HG03103 (cell line): ENCODE measurements at regions not wholly inside any gene's neighbourhood (a gene's known extent, or its start where the extent isn't known, plus 50 kb on each side); places are given as distances from the start of the nearest gene placed in this dataset.

ENCODE experiments used
- ATAC-seq: cut with Tn5 transposase; IDR thresholded peaks from one replicate; pipeline ENCODE4 v1.9.1; 2021; ENCODE audit warnings: low read depth; ENCODE audit not compliant: unreplicated experiment

DNA sequence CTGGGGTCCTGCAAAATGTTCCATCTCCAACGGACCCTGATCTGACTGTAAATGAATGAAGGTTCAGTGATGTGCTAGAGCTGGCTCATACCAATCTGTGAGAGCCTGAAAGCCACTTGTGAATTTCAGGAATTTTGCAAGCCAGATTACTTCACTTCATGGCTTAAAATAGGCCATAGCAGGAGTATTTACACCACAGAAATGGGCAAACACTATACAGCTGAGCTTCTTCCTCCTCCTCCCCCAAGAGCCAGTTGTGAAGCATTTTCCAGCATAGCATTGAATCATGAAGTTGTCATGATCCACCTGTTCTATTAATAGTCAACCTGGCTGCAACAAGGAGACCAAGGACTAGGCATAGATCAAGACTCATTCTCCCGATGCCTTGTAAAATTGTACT lies 141.3 kb upstream of the RASSF8 start:
- no peak for ATAC-seq

DNA sequence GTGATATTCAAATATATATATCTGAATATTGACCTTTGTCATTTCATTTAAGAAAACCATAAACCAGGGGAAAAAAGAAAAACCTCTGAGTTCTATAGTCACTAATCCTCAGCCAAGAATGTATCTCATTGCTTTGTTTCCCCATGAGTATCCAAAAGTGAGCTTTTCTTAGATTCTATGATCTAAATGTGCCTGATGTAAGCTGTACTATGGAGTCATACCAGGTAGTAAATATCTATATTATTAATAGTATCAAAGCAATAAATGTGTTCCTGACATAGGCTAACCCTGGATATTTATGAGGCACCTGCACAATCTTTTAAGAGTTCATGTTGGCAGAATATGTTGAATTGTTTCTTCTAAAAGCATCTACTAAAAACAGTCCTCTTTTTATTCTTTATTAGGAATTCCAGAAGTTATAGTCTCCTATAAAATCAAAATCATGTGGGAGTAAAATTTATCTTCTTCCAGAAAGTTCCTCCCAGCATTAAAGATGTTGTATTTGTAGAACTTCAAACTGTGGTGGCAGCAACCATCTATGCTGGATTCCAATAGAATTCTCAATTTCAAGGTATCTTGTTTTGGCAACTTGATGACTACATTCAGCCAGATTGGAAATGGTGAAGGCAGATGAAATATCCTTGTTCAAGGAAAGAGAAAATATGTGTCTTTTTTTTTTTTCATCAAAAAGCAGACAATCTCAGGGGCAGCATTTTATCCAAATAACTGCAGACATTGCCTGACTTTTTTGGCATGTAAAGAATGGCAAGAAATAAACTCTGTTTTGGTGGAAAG lies 139.7 kb upstream of the RASSF8 start:
- ATAC-seq = no peak

DNA sequence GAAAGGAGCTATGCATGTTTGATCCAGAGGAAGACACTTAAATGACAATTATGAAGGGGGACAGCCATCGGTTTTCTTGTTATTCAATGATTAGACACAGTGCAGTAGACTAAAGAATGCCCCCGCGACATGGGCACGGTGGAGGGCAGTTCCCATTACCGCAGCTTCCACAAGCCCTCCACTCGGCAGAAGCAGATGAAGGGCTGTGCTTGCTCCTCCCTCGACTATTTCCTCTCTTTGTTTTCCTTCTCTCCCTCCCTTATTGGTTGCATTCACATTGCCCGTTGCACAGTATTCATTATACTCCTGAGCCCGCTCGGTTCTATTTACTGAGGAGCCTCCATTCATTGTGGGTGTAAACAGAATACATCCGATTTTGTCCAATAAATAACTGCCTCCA lies 138.8 kb upstream of the RASSF8 start:
- no peak for ATAC-seq

DNA sequence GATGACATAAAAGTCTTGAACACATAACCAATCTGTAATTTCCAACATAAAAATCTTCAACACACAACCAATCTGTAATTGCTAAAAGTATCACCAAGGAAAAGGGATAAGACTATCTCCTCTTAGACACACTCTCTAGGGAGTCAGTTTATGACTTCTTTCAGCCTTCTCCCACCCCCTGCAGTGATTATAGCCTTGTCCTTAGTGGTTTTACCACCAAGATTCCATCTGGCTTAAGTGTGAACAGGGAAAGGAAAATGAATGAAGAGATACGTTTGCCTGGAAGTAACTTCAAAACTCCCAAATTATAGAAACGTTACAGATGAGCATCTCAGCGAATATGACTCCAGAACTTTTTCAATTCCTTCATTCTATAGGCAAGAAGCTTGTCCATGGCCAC lies 136.2 kb upstream of the RASSF8 start:
- no peak for ATAC-seq

DNA sequence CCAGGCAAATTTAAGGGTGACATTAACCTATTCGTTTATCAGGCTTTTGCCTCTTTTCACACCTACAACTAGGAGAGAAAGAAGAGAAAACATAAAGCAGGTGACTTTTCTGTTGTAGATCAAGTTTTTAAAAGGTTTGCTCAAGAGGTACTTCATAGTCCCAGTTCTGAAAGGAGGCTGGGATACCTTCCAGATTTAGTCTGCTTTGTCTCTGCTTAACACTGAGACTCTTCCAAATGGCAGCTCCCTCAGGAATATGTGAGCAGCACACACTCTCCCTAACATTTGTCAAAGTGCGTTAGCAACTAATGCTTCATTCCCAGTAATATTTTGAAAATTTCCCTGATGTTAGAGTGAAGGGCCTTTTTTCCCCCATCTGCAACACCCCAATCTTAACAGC lies 133.7 kb upstream of the RASSF8 start:
- ATAC-seq = no peak

DNA sequence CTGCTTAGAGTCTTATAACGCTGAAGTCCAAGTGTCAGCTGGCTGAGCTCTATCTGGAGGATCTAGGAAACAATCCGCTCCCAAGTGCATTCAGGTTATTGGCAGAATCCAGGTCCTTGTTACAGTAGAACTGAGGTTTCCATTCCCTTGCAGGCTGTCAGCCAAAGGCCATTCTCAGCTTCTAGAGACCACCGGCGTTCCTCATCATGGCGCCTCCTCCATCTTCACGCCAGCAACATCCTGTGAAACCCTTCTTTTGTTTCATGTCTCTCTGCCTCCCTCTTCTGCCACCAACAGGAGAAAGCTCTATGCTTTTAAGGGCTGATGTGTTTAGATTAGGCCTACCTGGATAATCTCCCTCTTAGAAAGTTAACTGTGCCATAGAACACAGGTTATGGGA lies 133.0 kb upstream of the RASSF8 start:
- no peak for ATAC-seq

DNA sequence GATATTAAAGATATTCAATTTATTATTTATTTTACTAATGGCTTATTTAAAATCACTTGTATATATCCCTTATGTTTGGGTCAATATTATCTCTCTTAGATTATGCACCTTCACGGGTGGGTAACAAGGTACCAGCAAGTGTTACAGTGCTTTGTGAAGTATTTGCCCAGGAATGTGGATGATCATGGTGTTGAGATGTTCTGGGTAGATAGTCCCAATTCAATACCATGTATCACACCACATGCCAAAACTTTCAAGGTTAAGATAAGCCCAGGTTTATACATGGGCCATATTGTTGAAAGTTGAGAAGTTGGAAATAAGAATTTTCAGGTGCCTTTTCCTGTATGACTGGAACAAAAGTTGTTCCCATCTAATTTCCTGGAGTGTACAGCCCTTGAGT lies 131.3 kb upstream of the RASSF8 start:
- ATAC-seq = no peak

DNA sequence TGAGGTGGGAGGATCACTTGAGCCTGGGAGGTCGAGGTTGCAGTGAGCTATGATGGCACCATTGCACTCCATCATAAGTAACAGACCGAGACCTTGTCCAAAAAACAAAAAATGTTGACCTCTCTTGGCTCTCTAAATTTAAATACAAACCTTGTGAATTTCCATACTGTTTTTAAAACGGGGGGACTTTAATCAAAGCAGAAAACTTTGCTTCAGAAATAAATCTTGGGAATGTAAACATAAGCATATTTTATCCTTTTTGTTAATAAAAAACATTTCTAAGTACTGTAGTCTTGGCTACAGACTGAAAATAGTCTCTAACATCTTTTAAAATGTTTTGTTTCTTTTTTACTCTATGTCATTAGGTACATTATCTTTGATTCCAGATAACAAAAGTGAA lies 130.7 kb upstream of the RASSF8 start:
- ATAC-seq = no peak

DNA sequence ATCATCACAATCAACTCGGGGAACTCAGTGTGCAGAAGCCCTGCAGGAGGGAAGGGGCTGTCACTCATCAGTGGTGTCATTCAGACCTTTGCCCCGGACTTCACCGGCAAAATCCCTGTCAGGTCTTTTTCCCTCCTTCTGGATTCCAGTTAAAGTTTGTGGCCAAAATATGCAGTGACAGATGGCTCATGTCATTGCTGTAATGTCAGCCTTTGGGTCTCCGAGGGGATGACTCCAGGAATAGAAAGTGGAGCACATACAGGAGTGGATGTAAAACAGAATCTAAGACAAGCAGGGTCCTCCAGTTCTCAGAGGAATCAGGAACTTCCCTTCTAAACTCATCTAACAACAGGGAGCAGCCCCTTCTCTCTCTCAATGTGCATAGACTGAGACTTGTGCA lies 130.3 kb upstream of the RASSF8 start:
- ATAC-seq = no peak

DNA sequence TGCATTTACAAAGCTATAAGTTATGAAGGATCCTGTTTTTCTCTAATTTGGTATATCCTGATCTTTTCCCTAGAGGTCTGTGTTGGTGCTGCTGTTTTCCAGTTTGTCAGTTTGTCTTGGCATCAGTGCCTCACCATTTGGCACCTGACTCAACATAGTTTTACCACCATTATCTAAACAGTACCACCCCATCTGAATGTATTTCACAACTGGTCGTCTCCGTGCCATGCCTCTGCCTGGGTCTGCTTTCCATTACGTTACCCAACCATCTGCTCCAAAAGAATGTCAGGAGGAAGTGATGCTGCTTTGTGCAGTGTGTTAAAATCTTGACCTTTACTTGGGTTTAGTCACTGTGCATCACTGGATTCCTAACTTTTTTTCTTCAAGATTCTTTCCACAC lies 129.3 kb upstream of the RASSF8 start:
- ATAC-seq = no peak

DNA sequence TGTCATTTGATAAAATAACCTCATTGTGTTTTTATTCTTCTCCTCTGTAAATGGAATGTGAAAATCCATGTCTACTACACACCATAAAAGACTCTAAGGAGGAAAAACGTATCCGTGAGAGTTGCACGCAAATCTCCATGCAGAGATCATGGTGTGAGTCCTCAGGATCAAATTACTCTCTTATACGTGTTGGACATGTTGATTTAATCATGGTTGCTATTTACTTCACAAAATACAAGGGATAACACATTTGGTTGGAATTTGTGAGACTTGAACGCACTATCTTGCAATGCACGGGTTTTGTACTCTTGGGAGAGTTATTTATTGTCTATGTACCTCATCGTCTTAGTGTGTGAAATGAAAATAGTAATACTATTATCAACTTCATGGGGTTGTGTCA lies 128.0 kb upstream of the RASSF8 start:
- no peak for ATAC-seq

DNA sequence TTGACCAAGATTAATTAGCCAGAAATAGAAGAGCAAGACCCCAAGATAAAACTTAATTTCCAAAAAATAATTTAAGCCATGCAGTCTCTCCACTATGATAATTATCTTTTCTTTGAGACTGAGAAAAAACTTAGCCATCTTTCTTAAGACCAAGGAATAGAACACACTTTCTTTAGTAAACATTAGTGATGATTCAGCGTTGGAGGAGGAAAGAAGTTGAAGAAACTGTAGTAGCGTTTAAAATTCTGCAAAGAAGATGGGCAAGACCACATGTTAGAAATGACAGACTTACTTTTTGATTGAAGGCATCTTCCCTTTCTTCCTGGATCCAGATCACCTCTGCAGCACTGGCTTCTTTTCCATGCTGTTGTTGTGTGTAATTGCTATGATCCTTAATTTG lies 124.8 kb upstream of the RASSF8 start:
- no peak for ATAC-seq

DNA sequence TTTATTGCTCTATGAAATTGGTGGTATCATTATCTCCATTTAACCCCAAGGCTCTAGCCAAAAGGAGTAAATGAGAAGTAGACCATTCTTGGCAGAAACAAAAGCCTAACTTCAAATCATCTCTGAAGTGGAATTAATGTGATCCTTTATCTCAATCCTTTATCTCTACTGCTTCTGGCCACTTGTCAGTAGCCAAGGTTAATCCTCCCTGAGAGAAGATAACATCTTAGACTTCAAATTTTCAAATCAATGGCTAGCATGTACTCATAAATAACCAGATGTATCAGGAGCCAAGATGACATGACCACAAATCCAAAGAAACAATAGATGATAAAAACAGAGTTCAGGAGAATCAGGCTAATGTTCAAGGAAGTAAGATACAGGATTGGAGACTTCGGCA lies 123.1 kb upstream of the RASSF8 start:
- no peak for ATAC-seq

DNA sequence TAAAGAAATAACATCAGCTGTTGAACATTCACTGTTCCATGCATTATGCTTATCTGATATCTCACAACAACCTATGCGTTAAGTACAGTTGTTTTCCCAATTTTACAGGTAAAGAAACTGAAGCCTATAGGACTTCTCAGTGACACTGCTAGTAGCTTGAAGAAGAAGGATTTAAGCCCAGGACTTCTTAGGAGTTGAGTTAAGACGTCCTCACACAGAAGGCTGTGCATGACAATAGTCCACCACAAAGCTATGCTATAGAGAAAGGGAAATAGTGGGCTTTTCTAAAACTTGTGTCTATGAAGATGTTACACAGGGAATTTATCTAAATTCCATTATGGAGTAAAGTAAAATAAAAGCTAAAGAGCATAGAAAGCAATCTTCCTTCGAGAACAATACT lies 120.5 kb upstream of the RASSF8 start:
- no peak for ATAC-seq

DNA sequence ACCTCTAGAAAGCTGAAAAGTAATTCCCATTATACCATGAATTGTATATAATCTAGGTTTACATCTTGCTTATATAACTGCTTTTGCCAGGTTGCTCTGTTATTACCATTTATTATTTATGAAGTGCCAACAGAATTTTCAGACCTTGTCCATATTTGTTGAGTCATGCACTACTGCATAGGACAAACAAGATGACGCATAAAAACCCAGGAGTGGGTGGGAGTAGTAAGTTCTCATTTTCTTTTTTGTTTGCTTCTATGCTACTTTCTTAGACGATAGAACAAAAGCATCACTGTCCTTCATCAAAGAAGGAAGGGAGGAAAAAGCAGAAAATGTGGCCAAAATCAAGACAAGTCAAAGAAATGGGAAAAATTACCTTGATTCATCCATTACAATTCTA lies 119.0 kb upstream of the RASSF8 start:
- ATAC-seq = no peak

DNA sequence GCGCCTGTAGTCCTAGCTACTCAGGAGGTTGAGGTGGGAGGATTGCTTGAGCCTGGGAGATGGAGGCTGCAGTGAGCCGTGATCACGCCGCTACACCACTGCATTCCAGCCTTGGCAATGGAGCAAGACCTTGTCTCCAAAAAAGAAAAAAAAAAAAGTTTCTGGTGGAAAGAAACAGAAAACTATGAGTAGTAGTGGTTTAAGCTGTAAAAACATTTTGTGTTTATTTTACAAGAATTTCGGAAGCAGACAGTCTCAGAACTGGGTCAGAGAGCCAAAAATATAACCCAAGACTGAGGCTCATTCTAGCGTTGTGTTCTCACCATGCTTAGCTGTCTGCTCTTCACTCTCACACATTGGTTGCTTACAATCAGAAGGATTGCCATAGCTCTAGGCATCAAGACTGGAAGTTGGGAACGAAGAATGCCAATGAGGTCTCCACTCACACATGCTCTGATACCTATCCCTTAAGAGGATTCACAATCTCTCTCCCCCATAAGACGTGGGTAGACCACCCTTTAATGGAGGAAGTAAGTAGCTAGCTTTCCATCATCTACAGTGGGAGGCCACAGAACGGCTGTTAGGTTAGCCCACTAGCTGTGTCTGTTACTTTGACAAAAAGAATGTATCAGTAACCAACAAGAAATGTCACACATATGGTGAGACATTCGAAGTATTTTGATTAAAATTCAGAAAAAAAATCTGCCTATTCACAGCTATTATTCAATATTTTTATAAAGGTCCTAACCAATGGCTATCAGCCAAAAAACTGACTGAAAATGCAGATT lies 117.6 kb upstream of the RASSF8 start:
- ATAC-seq = no peak

DNA sequence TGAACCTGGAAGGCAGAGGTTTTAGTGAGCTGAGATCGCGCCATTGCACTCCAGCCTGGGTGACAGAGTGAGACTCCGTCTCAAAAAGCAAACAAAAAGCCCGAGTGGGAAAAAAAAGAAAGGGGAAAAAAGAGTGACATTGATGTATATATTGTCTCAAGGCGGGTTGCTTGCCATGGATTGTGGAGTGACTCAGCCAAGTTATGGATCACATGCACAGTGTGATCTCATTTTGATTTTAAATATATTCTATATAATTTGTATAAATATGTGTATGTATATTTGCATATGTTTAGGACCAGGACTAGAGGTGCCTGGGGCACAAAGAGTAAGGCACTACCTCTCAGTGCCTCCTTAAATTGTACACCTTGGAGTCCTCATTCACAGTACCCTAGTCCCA lies 116.2 kb upstream of the RASSF8 start:
- ATAC-seq = no peak

DNA sequence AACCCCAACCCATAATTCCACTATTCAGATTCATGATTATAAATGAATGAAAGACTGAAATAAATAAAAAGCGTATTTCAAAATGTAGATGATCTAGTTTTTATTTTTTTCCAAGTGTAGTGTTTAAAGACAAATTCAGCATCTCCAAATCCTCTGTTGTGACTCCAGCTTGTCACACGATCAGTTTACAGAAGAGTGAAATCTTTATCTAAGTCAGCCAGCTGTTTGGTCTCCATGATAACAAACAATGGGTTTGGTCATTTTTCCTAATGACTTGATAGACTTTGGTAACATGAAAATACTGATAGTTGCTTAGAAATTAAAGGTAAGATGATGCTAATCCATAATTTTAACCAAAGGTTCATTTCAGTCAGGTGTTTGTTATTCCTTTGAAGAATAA lies 114.5 kb upstream of the RASSF8 start:
- ATAC-seq = no peak

DNA sequence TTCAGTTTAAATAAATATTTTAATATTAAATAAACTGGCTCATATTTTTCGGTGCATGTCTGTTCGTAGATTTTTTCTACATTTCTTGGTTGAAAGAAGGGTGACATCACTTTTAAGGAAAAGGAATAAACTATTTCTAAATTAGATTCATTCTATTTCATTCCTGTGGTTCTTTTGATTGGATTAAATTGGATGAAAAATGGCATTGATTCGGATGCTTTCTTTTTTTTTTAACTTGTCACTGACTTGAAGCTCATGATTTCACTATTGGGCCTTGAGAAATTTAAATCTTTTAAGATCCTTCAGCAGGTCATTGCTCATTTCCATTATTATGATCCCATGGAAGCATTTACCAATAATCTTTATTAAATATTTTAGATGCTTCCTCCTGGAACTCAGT lies 113.1 kb upstream of the RASSF8 start:
- no peak for ATAC-seq

DNA sequence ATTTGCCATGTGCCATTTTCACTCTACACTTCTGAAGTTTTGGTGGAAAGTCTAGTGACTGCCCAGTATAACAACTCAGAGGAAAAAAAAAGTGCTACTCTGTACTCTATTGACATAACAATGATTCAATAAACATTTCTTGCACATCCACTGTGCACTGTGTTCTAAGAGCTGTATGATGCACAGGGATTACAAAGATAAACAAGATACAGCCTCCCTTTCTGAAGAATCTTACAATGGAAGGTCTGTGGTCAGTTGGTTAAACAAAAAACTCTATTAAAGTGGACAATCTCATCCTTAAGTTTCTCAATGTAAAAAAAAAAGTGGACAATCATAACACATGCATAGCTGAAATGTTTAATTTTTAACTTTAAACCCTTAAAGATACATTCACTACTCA lies 105.7 kb upstream of the RASSF8 start:
- ATAC-seq = no peak

DNA sequence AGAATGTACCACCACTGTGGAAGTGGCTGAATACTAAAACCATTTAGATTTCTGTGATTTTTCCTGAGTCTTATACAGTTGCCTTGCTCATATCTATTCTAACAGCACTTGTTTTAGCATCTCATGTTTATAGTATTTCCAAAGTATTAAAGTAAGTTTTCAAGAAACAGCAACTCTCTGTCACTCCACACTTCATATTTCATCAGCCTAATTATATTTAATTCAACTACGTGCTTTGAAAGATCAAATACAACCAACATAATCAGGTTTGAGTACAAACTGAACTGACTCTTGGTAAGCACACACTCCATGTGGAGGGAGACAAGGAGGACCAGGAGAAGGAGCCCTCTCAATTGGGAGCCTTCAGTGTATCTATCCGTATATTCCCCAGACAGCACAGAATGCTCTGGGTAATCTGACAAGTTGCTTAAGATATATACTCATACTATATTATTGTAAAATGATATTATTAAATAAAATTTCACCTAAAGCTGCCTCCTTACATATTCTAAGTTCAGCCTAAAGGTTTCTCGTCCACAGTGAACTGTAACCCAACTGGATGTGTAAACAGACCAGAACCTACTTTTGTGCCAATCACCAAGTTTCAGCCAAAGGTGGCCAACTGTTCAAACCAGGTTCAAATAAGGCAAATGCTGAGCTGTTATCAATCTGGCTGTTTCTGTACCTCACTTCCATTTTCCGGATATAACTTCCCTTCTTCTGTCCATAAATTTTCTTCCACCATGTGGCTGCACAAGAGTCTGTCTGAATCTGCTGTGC lies 105.0 kb upstream of the RASSF8 start:
- ATAC-seq = no peak
